GM12892 (cell line): ENCODE measurements at regions not wholly inside any gene's neighbourhood (a gene's known extent, or its start where the extent isn't known, plus 50 kb on each side); places are given as distances from the start of the nearest gene placed in this dataset.

ENCODE experiments used
- POLR2A ChIP-seq: IDR thresholded peaks from 2 replicates; pipeline ENCODE4 v1.6.1; 2011; ENCODE audit warnings: low read depth, low read length, control low read depth
- POLR2AphosphoS5 ChIP-seq: IDR thresholded peaks from 2 replicates; pipeline ENCODE4 v1.6.1; 2011; ENCODE audit warnings: low read depth, low read length, control low read depth
- TAF1 ChIP-seq: IDR thresholded peaks from 2 replicates; pipeline ENCODE4 v1.6.1; 2011; ENCODE audit warnings: low read depth, mild to moderate bottlenecking, control low read depth, low read length, borderline replicate concordance

GRCh38 chr6:19070520-19070919, 683.4 kb downstream of the RNF144B start:
- TF ChIP-seq POLR2A (no peak), POLR2AphosphoS5 (no peak), TAF1 (no peak)
